ENCODE measurements at regions not wholly inside any gene's neighbourhood (a gene's known extent, or its start where the extent isn't known, plus 50 kb on each side); places are given as distances from the start of the nearest gene placed in this dataset.

- Histone ChIP-seq H3K9ac (ENCODE audit: low read length) (no peak overlapping the region), H3K9me2 (replicated peaks; ENCODE audit: insufficient read depth, low read length) (no peaks in the 10 kb centered on the region)
- TF ChIP-seq CTCF (IDR thresholded peaks at IDR 0.05; ENCODE audit: insufficient read depth, low read length, poor library complexity, severe bottlenecking) (no peak), EZH2phosphoT487 (conservative IDR thresholded peaks at IDR 0.05; ENCODE audit: low read length) (no peak)
These were observed 83.4 kb upstream of the NEGR1 start for GRCh38 chr1:72365693-72366092.

GRCh38 chr1:72362538-72362937 is 80.2 kb upstream of the NEGR1 start:
- TF ChIP-seq CTCF (IDR thresholded peaks at IDR 0.05; ENCODE audit: insufficient read depth, low read length, poor library complexity, severe bottlenecking) (no peak), EZH2phosphoT487 (conservative IDR thresholded peaks at IDR 0.05; ENCODE audit: low read length) (no peak)
- Histone ChIP-seq H4K20me1 (ENCODE audit: low read depth, low read length) (no peaks in the 10 kb centered on the region), H3K4me3 (ENCODE audit: insufficient read depth, low read length, poor library complexity, severe bottlenecking) (no peak overlapping the region), H3K4me2 (ENCODE audit: low read depth, low read length, poor library complexity, severe bottlenecking) (no peak overlapping the region), H3K9me3 (ENCODE audit: insufficient read depth, low read length) (no peaks in the 10 kb centered on the region), H3K9me2 (replicated peaks; ENCODE audit: insufficient read depth, low read length) (no peaks in the 10 kb centered on the region), H2AFZ (ENCODE audit: low read depth, low read length, severe bottlenecking) (no peak overlapping the region), H3K27ac (ENCODE audit: low read depth, low read length) (no peak overlapping the region), H3K9ac (ENCODE audit: low read length) (no peak overlapping the region), H3K27me3 (ENCODE audit: low read length) (no peaks in the 10 kb centered on the region), H3K36me3 (ENCODE audit: low read length) (no peaks in the 10 kb centered on the region), H3F3A (ENCODE audit: insufficient read depth) (no peaks in the 10 kb centered on the region), H3K79me2 (ENCODE audit: insufficient read depth, low read length) (no peaks in the 10 kb centered on the region)

More at GRCh38 chr1:72365693-72366092, 83.4 kb upstream of the NEGR1 start:
- Histone ChIP-seq H3K79me2 (ENCODE audit: insufficient read depth, low read length) (no peaks in the 10 kb centered on the region), H2AFZ (ENCODE audit: low read depth, low read length, severe bottlenecking) (no peak overlapping the region), H3K4me3 (ENCODE audit: insufficient read depth, low read length, poor library complexity, severe bottlenecking) (no peak overlapping the region), H3K9me3 (ENCODE audit: insufficient read depth, low read length) (no peaks in the 10 kb centered on the region), H3K36me3 (ENCODE audit: low read length) (no peaks in the 10 kb centered on the region), H3K27ac (ENCODE audit: low read depth, low read length) (no peak overlapping the region), H3F3A (ENCODE audit: insufficient read depth) (no peaks in the 10 kb centered on the region), H3K27me3 (ENCODE audit: low read length) (no peaks in the 10 kb centered on the region), H3K4me2 (ENCODE audit: low read depth, low read length, poor library complexity, severe bottlenecking) (no peak overlapping the region), H4K20me1 (ENCODE audit: low read depth, low read length) (no peaks in the 10 kb centered on the region)

DNA sequence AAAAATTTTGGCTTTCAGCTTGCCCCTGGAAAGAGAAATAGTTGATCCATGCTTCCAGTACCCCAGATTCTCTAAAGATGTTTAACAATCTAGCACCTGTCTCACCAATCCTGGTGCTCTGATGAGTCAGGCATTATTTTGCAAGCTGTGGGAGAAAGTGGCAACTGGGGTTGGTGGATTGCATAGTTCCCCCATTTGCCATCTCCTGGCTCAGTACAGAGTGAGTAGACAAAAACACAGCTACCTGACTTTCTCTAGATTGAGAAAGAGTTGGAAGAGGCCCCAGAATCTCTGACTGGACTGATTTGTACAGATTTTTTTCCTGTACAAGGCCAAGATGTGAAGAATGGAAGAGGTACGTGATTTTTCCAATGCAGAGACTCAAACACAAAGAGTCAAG is 75.1 kb upstream of the NEGR1 start:
- no peak for TF ChIP-seq CTCF (IDR thresholded peaks at IDR 0.05; ENCODE audit: insufficient read depth, low read length, poor library complexity, severe bottlenecking)
- no peak for TF ChIP-seq EZH2phosphoT487 (conservative IDR thresholded peaks at IDR 0.05; ENCODE audit: low read length)
- Histone ChIP-seq H3K27me3 (ENCODE audit: low read length) (no peaks in the 10 kb centered on the region), H3K4me3 (ENCODE audit: insufficient read depth, low read length, poor library complexity, severe bottlenecking) (no peak overlapping the region), H3K9ac (ENCODE audit: low read length) (no peak overlapping the region), H4K20me1 (ENCODE audit: low read depth, low read length) (no peaks in the 10 kb centered on the region), H3K27ac (ENCODE audit: low read depth, low read length) (no peak overlapping the region), H3K36me3 (ENCODE audit: low read length) (no peaks in the 10 kb centered on the region), H3K9me3 (ENCODE audit: insufficient read depth, low read length) (no peaks in the 10 kb centered on the region), H3K9me2 (replicated peaks; ENCODE audit: insufficient read depth, low read length) (no peaks in the 10 kb centered on the region), H3K79me2 (ENCODE audit: insufficient read depth, low read length) (no peaks in the 10 kb centered on the region), H2AFZ (ENCODE audit: low read depth, low read length, severe bottlenecking) (no peak overlapping the region), H3F3A (ENCODE audit: insufficient read depth) (no peaks in the 10 kb centered on the region), H3K4me2 (ENCODE audit: low read depth, low read length, poor library complexity, severe bottlenecking) (no peak overlapping the region)
